K562 (cell line): ENCODE measurements at regions not wholly inside any gene's neighbourhood (a gene's known extent, or its start where the extent isn't known, plus 50 kb on each side); places are given as distances from the start of the nearest gene placed in this dataset.

Experiments used
- CBFA2T2 ChIP-seq: fragments of 450-650 bp; conservative IDR thresholded peaks from 2 replicates; pipeline ENCODE4 v1.6.1; 2017; ENCODE audit warnings: mild to moderate bottlenecking
- CXXC5 ChIP-seq: fragments of 250-450 bp; sonication (Bioruptor Pico); IDR thresholded peaks from 2 replicates; pipeline ENCODE4 v1.8.0; 2022; ENCODE audit warnings: inconsistent platforms, mild to moderate bottlenecking, moderate library complexity
- DEAF1 ChIP-seq: fragments of 450-650 bp; formaldehyde crosslinking; IDR thresholded peaks from 2 replicates; pipeline ENCODE4 v1.4.0; 2020; ENCODE audit warnings: mild to moderate bottlenecking, moderate library complexity
- HBP1 ChIP-seq: fragments of 450-650 bp; formaldehyde crosslinking; IDR thresholded peaks from 2 replicates; pipeline ENCODE4 v1.4.0; 2022; ENCODE audit warnings: missing genetic modification characterization
- HDAC6 ChIP-seq: IDR thresholded peaks from 2 replicates; pipeline ENCODE4 v1.6.1; 2012; ENCODE audit warnings: low read depth, mild to moderate bottlenecking, control low read depth, inconsistent platforms, low read length, moderate library complexity
- JUN ChIP-seq, 2 experiments: sonication (generic) in 1 of 2; formaldehyde crosslinking in 1 of 2; IDR thresholded peaks; 2 replicates each; pipeline versions ENCODE4 v1.6.1 to v1.8.0; 2012 to 2022; ENCODE audit warnings: borderline replicate concordance in 2 of 2, mild to moderate bottlenecking in 2 of 2, improper control_type of control experiment in 1 of 2, low read depth in 1 of 2, low read length in 1 of 2, missing genetic modification reagents in 1 of 2
- KAT2B ChIP-seq: IDR thresholded peaks from one replicate; pipeline ENCODE4 v1.6.1; 2012; ENCODE audit warnings: low read depth, mild to moderate bottlenecking, control low read depth, inconsistent platforms, low read length, moderate library complexity
- KLF1 ChIP-seq: fragments of 450-650 bp; IDR thresholded peaks from 2 replicates; pipeline ENCODE4 v1.6.1; 2016; ENCODE audit warnings: missing genetic modification characterization, missing compliant biosample characterization
- KLF13 ChIP-seq: fragments of 450-650 bp; IDR thresholded peaks from 2 replicates; pipeline ENCODE4 v1.6.1; 2016; ENCODE audit warnings: missing genetic modification characterization, low read depth, mild to moderate bottlenecking, missing compliant biosample characterization, moderate library complexity, borderline replicate concordance
- L3MBTL2 ChIP-seq: fragments of 450-650 bp; IDR thresholded peaks from 2 replicates; pipeline ENCODE4 v1.6.1; 2016; ENCODE audit warnings: mild to moderate bottlenecking, moderate library complexity
- MED1 ChIP-seq: sonication (generic); formaldehyde crosslinking; IDR thresholded peaks from 2 replicates; pipeline ENCODE4 v1.8.1; 2023; ENCODE audit warnings: missing genetic modification reagents, borderline replicate concordance
- MIER1 ChIP-seq: fragments of 450-650 bp; IDR thresholded peaks from 2 replicates; pipeline ENCODE4 v1.6.1; 2016; ENCODE audit warnings: antibody characterized with exemption, mild to moderate bottlenecking, low read depth
- NCOA6 ChIP-seq: fragments of 450-650 bp; IDR thresholded peaks from 2 replicates; pipeline ENCODE4 v1.6.1; 2017; ENCODE audit warnings: mild to moderate bottlenecking
- PYGO2 ChIP-seq: fragments of 450-650 bp; IDR thresholded peaks from 2 replicates; pipeline ENCODE4 v1.6.1; 2016; ENCODE audit warnings: mild to moderate bottlenecking, missing genetic modification characterization, moderate library complexity, missing compliant biosample characterization
- STAG1 ChIP-seq: sonication (generic); formaldehyde crosslinking; IDR thresholded peaks from 2 replicates; pipeline ENCODE4 v1.5.0; 2020; ENCODE audit warnings: missing genetic modification reagents, borderline replicate concordance
- TCFL5 ChIP-seq: fragments of 250-450 bp; sonication (Bioruptor Pico); conservative IDR thresholded peaks from 2 replicates; pipeline ENCODE4 v1.6.1; 2021; ENCODE audit warnings: mild to moderate bottlenecking, moderate library complexity, matching md5 sums
- TEAD1 ChIP-seq, 2 experiments: fragments of 450-650 bp in 1 of 2; sonication (generic) in 1 of 2; formaldehyde crosslinking; IDR thresholded peaks; 2 replicates each; pipeline versions ENCODE4 v1.4.0 to v1.8.0; 2020 to 2022; ENCODE audit warnings: mild to moderate bottlenecking in 2 of 2, missing genetic modification reagents in 1 of 2
- WHSC1 ChIP-seq: IDR thresholded peaks from one replicate; pipeline ENCODE4 v1.6.1; 2012; ENCODE audit warnings: low read length, control low read depth, inconsistent platforms
- XRCC5 ChIP-seq: fragments of 200-400 bp; formaldehyde crosslinking; IDR thresholded peaks from 2 replicates; pipeline ENCODE4 v1.6.1; 2017; ENCODE audit warnings: low read depth, mild to moderate bottlenecking, low read length
- ZBED1 ChIP-seq: IDR thresholded peaks from 2 replicates; pipeline ENCODE4 v1.6.1; 2014
- ZNF134 ChIP-seq: fragments of 250-450 bp; sonication (Bioruptor Pico); conservative IDR thresholded peaks from 2 replicates; pipeline ENCODE4 v1.4.0; 2020
- ZNF277 ChIP-seq: fragments of 250-450 bp; sonication (Bioruptor Pico); IDR thresholded peaks from 2 replicates; pipeline ENCODE4 v1.8.0; 2022; ENCODE audit warnings: inconsistent platforms, mild to moderate bottlenecking, moderate library complexity, borderline replicate concordance
- ZSCAN32 ChIP-seq: fragments of 450-650 bp; formaldehyde crosslinking; IDR thresholded peaks from 2 replicates; pipeline ENCODE4 v1.4.0; 2020; ENCODE audit warnings: mild to moderate bottlenecking, moderate library complexity
- TF ChIP-seq, protein P1 (sequence below): sonication (generic); IDR thresholded peaks from 2 replicates; pipeline ENCODE4 v1.6.1; 2016

GRCh38 chr1:30379684-30380624 is 343.4 kb downstream of the MATN1 start (continued):
- TF ChIP-seq KLF13 (tag) (no peak), ZSCAN32 (CRISPR knock-in tag) (no peak), WHSC1 (no peak), MED1 (CRISPR knock-in tag) (no peak), HDAC6 (no peak), ZBED1 (no peak), NCOA6 (no peak), STAG1 (peak; percentile 86; the same call in 1 of the 2 replicates), KLF1 (tag) (no peak), XRCC5 (peak; percentile 34; the same call in 1 of the 2 replicates), TCFL5 (no peak), ZNF277 (no peak), ZNF134 (CRISPR knock-in tag) (no peak), PYGO2 (tag) (no peak), DEAF1 (peak; percentile 55; the same call in 1 of the 2 replicates), TEAD1 (CRISPR knock-in tag; IDR thresholded peaks at IDR 0.05) (no peak), CXXC5 (CRISPR knock-in tag) (no peak), L3MBTL2 (no peak), CBFA2T2 (no peak), KAT2B (no peak), JUN (IDR thresholded peaks at IDR 0.05; ENCODE audit: borderline replicate concordance, low read depth, low read length) (no peak), JUN (CRISPR knock-in tag; IDR thresholded peaks at IDR 0.05; ENCODE audit: borderline replicate concordance) (no peak), HBP1 (CRISPR knock-in tag) (no peak), MIER1 (no peak)
- TF ChIP-seq, protein P1, sequence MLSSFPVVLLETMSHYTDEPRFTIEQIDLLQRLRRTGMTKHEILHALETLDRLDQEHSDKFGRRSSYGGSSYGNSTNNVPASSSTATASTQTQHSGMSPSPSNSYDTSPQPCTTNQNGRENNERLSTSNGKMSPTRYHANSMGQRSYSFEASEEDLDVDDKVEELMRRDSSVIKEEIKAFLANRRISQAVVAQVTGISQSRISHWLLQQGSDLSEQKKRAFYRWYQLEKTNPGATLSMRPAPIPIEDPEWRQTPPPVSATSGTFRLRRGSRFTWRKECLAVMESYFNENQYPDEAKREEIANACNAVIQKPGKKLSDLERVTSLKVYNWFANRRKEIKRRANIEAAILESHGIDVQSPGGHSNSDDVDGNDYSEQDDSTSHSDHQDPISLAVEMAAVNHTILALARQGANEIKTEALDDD, result 0 out of 2 replicates have a peak, but pooled peaks have one; percentile 31
